ENCODE measurements at regions not wholly inside any gene's neighbourhood (a gene's known extent, or its start where the extent isn't known, plus 50 kb on each side); places are given as distances from the start of the nearest gene placed in this dataset.

- no peak overlapping the region for H3K4me3 ChIP-seq (ENCODE audit: low read length in 3 of 3)
- H3K4me1 ChIP-seq (ENCODE audit: control insufficient read depth in 3 of 3, insufficient read depth in 3 of 3, low read length in 3 of 3), result no peaks in the 10 kb centered on the region
- no peak overlapping the region for H3K9ac ChIP-seq (ENCODE audit: low read depth in 1 of 3, low read length in 3 of 3)
- no peak overlapping the region for H3K27ac ChIP-seq (ENCODE audit: low read depth, low read length)
- H3K36me3 ChIP-seq (ENCODE audit: control insufficient read depth in 3 of 3, insufficient read depth in 3 of 3, low read length in 3 of 3), result no peaks in the 10 kb centered on the region
- H3K27me3 ChIP-seq (ENCODE audit: control insufficient read depth in 3 of 3, insufficient read depth in 3 of 3, low read length in 3 of 3), result no peaks in the 10 kb centered on the region
- H3K9me3 ChIP-seq (ENCODE audit: control insufficient read depth in 3 of 3, low read length in 3 of 3), result no peaks in the 10 kb centered on the region
Measured at GRCh38 chr4:138540056-138540800, 298.1 kb upstream of the SLC7A11 start.

GRCh38 chr4:138538743-138539142, 296.6 kb upstream of the SLC7A11 start:
- no peaks in the 10 kb centered on the region for H3K4me1 ChIP-seq (ENCODE audit: control insufficient read depth in 3 of 3, insufficient read depth in 3 of 3, low read length in 3 of 3)
- H3K27ac ChIP-seq (ENCODE audit: low read depth, low read length), result no peak overlapping the region
- no peak overlapping the region for H3K9ac ChIP-seq (ENCODE audit: low read depth in 1 of 3, low read length in 3 of 3)
- H3K36me3 ChIP-seq (ENCODE audit: control insufficient read depth in 3 of 3, insufficient read depth in 3 of 3, low read length in 3 of 3), result no peaks in the 10 kb centered on the region
- no peaks in the 10 kb centered on the region for H3K27me3 ChIP-seq (ENCODE audit: control insufficient read depth in 3 of 3, insufficient read depth in 3 of 3, low read length in 3 of 3)
- H3K4me3 ChIP-seq (ENCODE audit: low read length in 3 of 3), result no peak overlapping the region
- H3K9me3 ChIP-seq (ENCODE audit: control insufficient read depth in 3 of 3, low read length in 3 of 3), result no peaks in the 10 kb centered on the region

GRCh38 chr4:138537731-138538490, 295.8 kb upstream of the SLC7A11 start:
- no peak overlapping the region for H3K4me3 ChIP-seq (ENCODE audit: low read length in 3 of 3)
- H3K9ac ChIP-seq (ENCODE audit: low read depth in 1 of 3, low read length in 3 of 3), result no peak overlapping the region
- H3K9me3 ChIP-seq (ENCODE audit: control insufficient read depth in 3 of 3, low read length in 3 of 3), result no peaks in the 10 kb centered on the region
- no peaks in the 10 kb centered on the region for H3K36me3 ChIP-seq (ENCODE audit: control insufficient read depth in 3 of 3, insufficient read depth in 3 of 3, low read length in 3 of 3)
- H3K27ac ChIP-seq (ENCODE audit: low read depth, low read length), result no peak overlapping the region
- H3K4me1 ChIP-seq (ENCODE audit: control insufficient read depth in 3 of 3, insufficient read depth in 3 of 3, low read length in 3 of 3), result no peaks in the 10 kb centered on the region
- no peaks in the 10 kb centered on the region for H3K27me3 ChIP-seq (ENCODE audit: control insufficient read depth in 3 of 3, insufficient read depth in 3 of 3, low read length in 3 of 3)

GRCh38 chr4:138535316-138535715, 293.2 kb upstream of the SLC7A11 start:
- no peaks in the 10 kb centered on the region for H3K36me3 ChIP-seq (ENCODE audit: control insufficient read depth in 3 of 3, insufficient read depth in 3 of 3, low read length in 3 of 3)
- H3K27ac ChIP-seq (ENCODE audit: low read depth, low read length), result no peak overlapping the region
- no peaks in the 10 kb centered on the region for H3K27me3 ChIP-seq (ENCODE audit: control insufficient read depth in 3 of 3, insufficient read depth in 3 of 3, low read length in 3 of 3)
- H3K4me3 ChIP-seq (ENCODE audit: low read length in 3 of 3), result no peak overlapping the region
- H3K9ac ChIP-seq (ENCODE audit: low read depth in 1 of 3, low read length in 3 of 3), result no peak overlapping the region
- no peaks in the 10 kb centered on the region for H3K4me1 ChIP-seq (ENCODE audit: control insufficient read depth in 3 of 3, insufficient read depth in 3 of 3, low read length in 3 of 3)
- H3K9me3 ChIP-seq (ENCODE audit: control insufficient read depth in 3 of 3, low read length in 3 of 3), result peaks cover 0 to 6% (median 0%) of the 10 kb centered on the region in 3 donors

GRCh38 chr4:138522366-138522765, 280.2 kb upstream of the SLC7A11 start:
- Histone ChIP-seq H3K27me3 (ENCODE audit: control insufficient read depth in 3 of 3, insufficient read depth in 3 of 3, low read length in 3 of 3) (no peaks in the 10 kb centered on the region), H3K36me3 (ENCODE audit: control insufficient read depth in 3 of 3, insufficient read depth in 3 of 3, low read length in 3 of 3) (no peaks in the 10 kb centered on the region), H3K27ac (ENCODE audit: low read depth, low read length) (no peak overlapping the region), H3K9me3 (ENCODE audit: control insufficient read depth in 3 of 3, low read length in 3 of 3) (no peaks in the 10 kb centered on the region), H3K4me1 (ENCODE audit: control insufficient read depth in 3 of 3, insufficient read depth in 3 of 3, low read length in 3 of 3) (no peaks in the 10 kb centered on the region), H3K9ac (ENCODE audit: low read depth in 1 of 3, low read length in 3 of 3) (no peak overlapping the region), H3K4me3 (ENCODE audit: low read length in 3 of 3) (no peak overlapping the region)

GRCh38 chr4:138521809-138522208, 279.7 kb upstream of the SLC7A11 start:
- H3K27me3 ChIP-seq (ENCODE audit: control insufficient read depth in 3 of 3, insufficient read depth in 3 of 3, low read length in 3 of 3), result no peaks in the 10 kb centered on the region
- H3K4me3 ChIP-seq (ENCODE audit: low read length in 3 of 3), result no peak overlapping the region
- H3K9me3 ChIP-seq (ENCODE audit: control insufficient read depth in 3 of 3, low read length in 3 of 3), result no peaks in the 10 kb centered on the region
- no peak overlapping the region for H3K27ac ChIP-seq (ENCODE audit: low read depth, low read length)
- no peak overlapping the region for H3K9ac ChIP-seq (ENCODE audit: low read depth in 1 of 3, low read length in 3 of 3)
- H3K36me3 ChIP-seq (ENCODE audit: control insufficient read depth in 3 of 3, insufficient read depth in 3 of 3, low read length in 3 of 3), result no peaks in the 10 kb centered on the region
- no peaks in the 10 kb centered on the region for H3K4me1 ChIP-seq (ENCODE audit: control insufficient read depth in 3 of 3, insufficient read depth in 3 of 3, low read length in 3 of 3)

GRCh38 chr4:138519436-138519835, 277.3 kb upstream of the SLC7A11 start:
- H3K9ac ChIP-seq (ENCODE audit: low read depth in 1 of 3, low read length in 3 of 3), result no peak overlapping the region
- H3K4me1 ChIP-seq (ENCODE audit: control insufficient read depth in 3 of 3, insufficient read depth in 3 of 3, low read length in 3 of 3), result no peaks in the 10 kb centered on the region
- H3K36me3 ChIP-seq (ENCODE audit: control insufficient read depth in 3 of 3, insufficient read depth in 3 of 3, low read length in 3 of 3), result no peaks in the 10 kb centered on the region
- H3K4me3 ChIP-seq (ENCODE audit: low read length in 3 of 3), result no peak overlapping the region
- H3K27ac ChIP-seq (ENCODE audit: low read depth, low read length), result no peak overlapping the region
- no peaks in the 10 kb centered on the region for H3K9me3 ChIP-seq (ENCODE audit: control insufficient read depth in 3 of 3, low read length in 3 of 3)
- H3K27me3 ChIP-seq (ENCODE audit: control insufficient read depth in 3 of 3, insufficient read depth in 3 of 3, low read length in 3 of 3), result no peaks in the 10 kb centered on the region

- Histone ChIP-seq H3K27me3 (ENCODE audit: control insufficient read depth in 3 of 3, insufficient read depth in 3 of 3, low read length in 3 of 3) (no peaks in the 10 kb centered on the region), H3K9ac (ENCODE audit: low read depth in 1 of 3, low read length in 3 of 3) (no peak overlapping the region), H3K4me1 (ENCODE audit: control insufficient read depth in 3 of 3, insufficient read depth in 3 of 3, low read length in 3 of 3) (no peaks in the 10 kb centered on the region), H3K36me3 (ENCODE audit: control insufficient read depth in 3 of 3, insufficient read depth in 3 of 3, low read length in 3 of 3) (no peaks in the 10 kb centered on the region), H3K9me3 (ENCODE audit: control insufficient read depth in 3 of 3, low read length in 3 of 3) (no peaks in the 10 kb centered on the region), H3K4me3 (ENCODE audit: low read length in 3 of 3) (no peak overlapping the region), H3K27ac (ENCODE audit: low read depth, low read length) (no peak overlapping the region)
Measured at GRCh38 chr4:138513535-138513934, 271.4 kb upstream of the SLC7A11 start.

- H3K27me3 ChIP-seq (ENCODE audit: control insufficient read depth in 3 of 3, insufficient read depth in 3 of 3, low read length in 3 of 3), result no peaks in the 10 kb centered on the region
- H3K4me1 ChIP-seq (ENCODE audit: control insufficient read depth in 3 of 3, insufficient read depth in 3 of 3, low read length in 3 of 3), result no peaks in the 10 kb centered on the region
- no peak overlapping the region for H3K9ac ChIP-seq (ENCODE audit: low read depth in 1 of 3, low read length in 3 of 3)
- H3K27ac ChIP-seq (ENCODE audit: low read depth, low read length), result no peak overlapping the region
- H3K4me3 ChIP-seq (ENCODE audit: low read length in 3 of 3), result no peak overlapping the region
- no peaks in the 10 kb centered on the region for H3K9me3 ChIP-seq (ENCODE audit: control insufficient read depth in 3 of 3, low read length in 3 of 3)
- no peaks in the 10 kb centered on the region for H3K36me3 ChIP-seq (ENCODE audit: control insufficient read depth in 3 of 3, insufficient read depth in 3 of 3, low read length in 3 of 3)
Measured at GRCh38 chr4:138512756-138513155, 270.6 kb upstream of the SLC7A11 start.

GRCh38 chr4:138510053-138510452, 267.9 kb upstream of the SLC7A11 start:
- Histone ChIP-seq H3K4me3 (ENCODE audit: low read length in 3 of 3) (no peak overlapping the region), H3K4me1 (ENCODE audit: control insufficient read depth in 3 of 3, insufficient read depth in 3 of 3, low read length in 3 of 3) (no peaks in the 10 kb centered on the region), H3K36me3 (ENCODE audit: control insufficient read depth in 3 of 3, insufficient read depth in 3 of 3, low read length in 3 of 3) (no peaks in the 10 kb centered on the region), H3K9ac (ENCODE audit: low read depth in 1 of 3, low read length in 3 of 3) (no peak overlapping the region), H3K9me3 (ENCODE audit: control insufficient read depth in 3 of 3, low read length in 3 of 3) (no peaks in the 10 kb centered on the region), H3K27me3 (ENCODE audit: control insufficient read depth in 3 of 3, insufficient read depth in 3 of 3, low read length in 3 of 3) (no peaks in the 10 kb centered on the region), H3K27ac (ENCODE audit: low read depth, low read length) (no peak overlapping the region)
